K562 (cell line): ENCODE measurements at regions not wholly inside any gene's neighbourhood (a gene's known extent, or its start where the extent isn't known, plus 50 kb on each side); places are given as distances from the start of the nearest gene placed in this dataset.

Experiments used
- ATAC-seq: fragments of 200-7000 bp; cut with Tn5 transposase; 3 replicates; pipeline ENCODE4 v1.9.1; 2020; ENCODE audit warnings: moderate library complexity
- BruUV-seq: library from RNA; stranded (reverse); fragments of 400-500 nt; replicated peaks from 2 replicates; lab custom pipeline; 2021; lab: Mats Ljungman, UMichigan
- CTCF ChIA-PET: fragments of 300-600 bp; formaldehyde crosslinking; extraction: SDS; loops from one replicate; lab custom pipeline; 2021; ENCODE audit warnings: low intra/inter-chr PET ratio; lab: Yijun Ruan, JAX
- POLR2A ChIA-PET: fragments of 300-600, 350-650 bp; sonication (Branson Sonifier 250); formaldehyde crosslinking; extraction: SDS; loops from one replicate; lab custom pipeline; 2021; ENCODE audit warnings: antibody characterized with exemption, inconsistent platforms; lab: Yijun Ruan, JAX
- DNase-seq, 4 experiments: peaks; one replicate each; pipeline versions ENCODE4 v3.0.0 to v3.0.0-alpha.2; 2011 to 2018; ENCODE audit warnings: low spot score in 3 of 4, mixed read lengths in 3 of 4; ENCODE audit errors: extremely low read depth in 1 of 4
- FAIRE-seq: peaks from 2 replicates; lab custom pipeline; 2011; peaks lifted over from hg19 to GRCh38; lab: Jason Lieb, UNC
- H2AFZ ChIP-seq: 2 replicates; pipeline ENCODE4 v1.6.0; 2011; ENCODE audit warnings: low read depth, low read length, control low read depth, inconsistent platforms
- H3K27ac ChIP-seq: fragments of 200-600 bp; 3 replicates; pipeline ENCODE4 v1.8.0; 2011; ENCODE audit warnings: low read depth, mild to moderate bottlenecking, control low read depth, inconsistent platforms, low read length, moderate library complexity, mixed read lengths; ENCODE audit errors: extremely low read depth
- H3K27me3 ChIP-seq, 2 experiments: fragments of 300-600 bp in 1 of 2; 2 replicates in 1 of 2; 3 replicates in 1 of 2; pipeline versions ENCODE4 v1.6.0 to v1.8.0; 2011; ENCODE audit warnings: inconsistent platforms in 2 of 2, low read length in 2 of 2, mild to moderate bottlenecking in 1 of 2, mixed read lengths in 1 of 2, moderate library complexity in 1 of 2; ENCODE audit not compliant: control insufficient read depth in 2 of 2, insufficient read depth in 2 of 2
- H3K36me3 ChIP-seq: fragments of 300-600 bp; 3 replicates; pipeline ENCODE4 v1.8.0; 2011; ENCODE audit warnings: mild to moderate bottlenecking, low read length, inconsistent platforms; ENCODE audit not compliant: control insufficient read depth, insufficient read depth
- H3K4me1 ChIP-seq, 2 experiments: fragments of 200-600 bp in 1 of 2; replicated peaks in 1 of 2; 2 replicates in 1 of 2; 3 replicates in 1 of 2; pipeline versions ENCODE4 v1.5.1 to v1.8.0; 2011; ENCODE audit warnings: inconsistent platforms in 2 of 2, low read length in 2 of 2, mild to moderate bottlenecking in 1 of 2, mixed read lengths in 1 of 2, moderate library complexity in 1 of 2; ENCODE audit not compliant: control insufficient read depth in 2 of 2, insufficient read depth in 2 of 2
- H3K4me2 ChIP-seq: 2 replicates; pipeline ENCODE4 v1.6.1; 2011; ENCODE audit warnings: low read length, control low read depth, inconsistent platforms, mixed read lengths; ENCODE audit not compliant: insufficient read depth
- H3K4me3 ChIP-seq: fragments of 200-600 bp; sonication (generic), shearing (Covaris generic); 2 replicates; pipeline ENCODE4 v1.5.1; 2016; ENCODE audit warnings: control low read depth, inconsistent platforms
- H3K79me2 ChIP-seq: fragments of 200-600 bp; 3 replicates; pipeline ENCODE4 v1.8.0; 2011; ENCODE audit warnings: low read length, inconsistent platforms; ENCODE audit not compliant: control insufficient read depth, insufficient read depth
- H3K9ac ChIP-seq, 2 experiments: 2 replicates each; pipeline versions ENCODE4 v1.6.0 to v1.6.1; 2011; ENCODE audit warnings: low read depth in 2 of 2, low read length in 2 of 2, control low read depth in 1 of 2, inconsistent platforms in 1 of 2, mild to moderate bottlenecking in 1 of 2, mixed read lengths in 1 of 2; ENCODE audit not compliant: insufficient read depth in 1 of 2
- H3K9me1 ChIP-seq: one replicate; pipeline ENCODE4 v1.6.0; 2011; ENCODE audit warnings: inconsistent platforms, mild to moderate bottlenecking, low read length, moderate library complexity; ENCODE audit not compliant: control insufficient read depth, insufficient read depth
- H3K9me3 ChIP-seq: replicated peaks from 2 replicates; pipeline ENCODE4 v1.5.1; 2011; ENCODE audit warnings: low read depth, low read length, inconsistent platforms; ENCODE audit not compliant: control insufficient read depth, insufficient read depth
- H4K20me1 ChIP-seq: replicated peaks from 2 replicates; pipeline ENCODE4 v1.6.1; 2011; ENCODE audit warnings: low read length, inconsistent platforms, mixed read lengths; ENCODE audit not compliant: control insufficient read depth, insufficient read depth
- FIP1L1 ChIP-seq: fragments of 200-400 bp; formaldehyde crosslinking; IDR thresholded peaks from 2 replicates; pipeline ENCODE4 v1.6.1; 2018; ENCODE audit warnings: mild to moderate bottlenecking, low read depth, low read length; ENCODE audit not compliant: poor library complexity, severe bottlenecking
- FOS ChIP-seq: IDR thresholded peaks from 3 replicates; pipeline ENCODE4 v1.6.1; 2011; ENCODE audit not compliant: insufficient read length; ENCODE audit errors: extremely low read depth
- HOXB6 ChIP-seq: fragments of 250-450 bp; sonication (Bioruptor Pico); IDR thresholded peaks from 2 replicates; pipeline ENCODE4 v1.5.1; 2022; ENCODE audit warnings: mild to moderate bottlenecking, borderline replicate concordance
- MEF2A ChIP-seq: IDR thresholded peaks from 2 replicates; pipeline ENCODE4 v1.6.1; 2011; ENCODE audit warnings: low read depth, mild to moderate bottlenecking, low read length, moderate library complexity; ENCODE audit not compliant: control insufficient read depth
- NELFE ChIP-seq: IDR thresholded peaks from 2 replicates; pipeline ENCODE4 v1.6.1; 2011; ENCODE audit warnings: mild to moderate bottlenecking; ENCODE audit not compliant: insufficient read depth, insufficient read length
- PHB ChIP-seq: fragments of 250-450 bp; sonication (Bioruptor Pico); IDR thresholded peaks from 2 replicates; pipeline ENCODE4 v1.5.0; 2021
- ZNF232 ChIP-seq: sonication (generic); formaldehyde crosslinking; IDR thresholded peaks from 2 replicates; pipeline ENCODE4 v1.8.0; 2022; ENCODE audit warnings: mild to moderate bottlenecking, missing genetic modification reagents
- WGBS: fragments of 100-300 bp; shearing (Covaris generic); methylation state at CpG from one replicate; pipeline ENCODE4 v1.1.6; 2016; ENCODE audit warnings: low coverage, mixed read lengths; ENCODE audit not compliant: insufficient coverage; ENCODE audit errors: missing lambda C conversion rate; 5-methylcytosine and 5-hydroxymethylcytosine counted together
- in situ Hi-C: fragments of 300-500 bp; cut with MboI; formaldehyde crosslinking; loops from 4 replicates; pipeline ENCODE4 v1.15.0; 2018; ENCODE audit warnings: inconsistent platforms, mixed read lengths
- intact Hi-C: fragments of 100-400 bp; cut with micrococcal nuclease; formaldehyde crosslinking; loops from 2 replicates; pipeline ENCODE4 v1.14.2; 2022
- TF ChIP-seq, protein P1 (sequence below), 2 experiments: fragments of 450-650 bp; formaldehyde crosslinking in 1 of 2; IDR thresholded peaks; 2 replicates each; pipeline versions ENCODE4 v1.4.0 to v1.6.1; 2014 to 2020; ENCODE audit warnings: mild to moderate bottlenecking in 2 of 2, borderline replicate concordance in 1 of 2, low read depth in 1 of 2

GRCh38 chr5:75916144-75916543 is 167.0 kb upstream of the SV2C start:
- H3K27ac ChIP-seq: no peak overlapping the region
- H3K36me3 ChIP-seq: no peaks in the 10 kb centered on the region
- WGBS: 17% methylated on average over 1 of the region's 2 CpGs
- no peaks in the 10 kb centered on the region for H3K9me1 ChIP-seq
- in situ Hi-C loops: no loop called here
- no peak for ATAC-seq
- H3K4me2 ChIP-seq: no peak overlapping the region
- H2AFZ ChIP-seq: no peak overlapping the region
- H3K9me3 ChIP-seq: no peaks in the 10 kb centered on the region
- CTCF ChIA-PET: no interaction called here
- peaks cover 0 to 3% of the 10 kb centered on the region in 2 experiments; a peak in 1 of 5 replicates for H3K27me3 ChIP-seq
- no TSS peak for BruUV-seq
- intact Hi-C loops: no loop called here
- DNase-seq: no peak
- FAIRE-seq: no peak
- POLR2A ChIA-PET: no interaction called here
- H3K4me1 ChIP-seq: no peaks in the 10 kb centered on the region
- no peaks in the 10 kb centered on the region for H3K79me2 ChIP-seq
- no peak overlapping the region for H3K9ac ChIP-seq
- H4K20me1 ChIP-seq: no peaks in the 10 kb centered on the region
- H3K4me3 ChIP-seq: no peak overlapping the region
- no peak for TF ChIP-seq PHB (CRISPR knock-in tag)
- TF ChIP-seq ZNF232 (CRISPR knock-in tag): no peak
- TF ChIP-seq, protein P1, sequence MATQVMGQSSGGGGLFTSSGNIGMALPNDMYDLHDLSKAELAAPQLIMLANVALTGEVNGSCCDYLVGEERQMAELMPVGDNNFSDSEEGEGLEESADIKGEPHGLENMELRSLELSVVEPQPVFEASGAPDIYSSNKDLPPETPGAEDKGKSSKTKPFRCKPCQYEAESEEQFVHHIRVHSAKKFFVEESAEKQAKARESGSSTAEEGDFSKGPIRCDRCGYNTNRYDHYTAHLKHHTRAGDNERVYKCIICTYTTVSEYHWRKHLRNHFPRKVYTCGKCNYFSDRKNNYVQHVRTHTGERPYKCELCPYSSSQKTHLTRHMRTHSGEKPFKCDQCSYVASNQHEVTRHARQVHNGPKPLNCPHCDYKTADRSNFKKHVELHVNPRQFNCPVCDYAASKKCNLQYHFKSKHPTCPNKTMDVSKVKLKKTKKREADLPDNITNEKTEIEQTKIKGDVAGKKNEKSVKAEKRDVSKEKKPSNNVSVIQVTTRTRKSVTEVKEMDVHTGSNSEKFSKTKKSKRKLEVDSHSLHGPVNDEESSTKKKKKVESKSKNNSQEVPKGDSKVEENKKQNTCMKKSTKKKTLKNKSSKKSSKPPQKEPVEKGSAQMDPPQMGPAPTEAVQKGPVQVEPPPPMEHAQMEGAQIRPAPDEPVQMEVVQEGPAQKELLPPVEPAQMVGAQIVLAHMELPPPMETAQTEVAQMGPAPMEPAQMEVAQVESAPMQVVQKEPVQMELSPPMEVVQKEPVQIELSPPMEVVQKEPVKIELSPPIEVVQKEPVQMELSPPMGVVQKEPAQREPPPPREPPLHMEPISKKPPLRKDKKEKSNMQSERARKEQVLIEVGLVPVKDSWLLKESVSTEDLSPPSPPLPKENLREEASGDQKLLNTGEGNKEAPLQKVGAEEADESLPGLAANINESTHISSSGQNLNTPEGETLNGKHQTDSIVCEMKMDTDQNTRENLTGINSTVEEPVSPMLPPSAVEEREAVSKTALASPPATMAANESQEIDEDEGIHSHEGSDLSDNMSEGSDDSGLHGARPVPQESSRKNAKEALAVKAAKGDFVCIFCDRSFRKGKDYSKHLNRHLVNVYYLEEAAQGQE (IDR thresholded peaks at IDR 0.05; ENCODE audit: borderline replicate concordance): no peak
- TF ChIP-seq, protein P1 (CRISPR knock-in tag; IDR thresholded peaks at IDR 0.05; ENCODE audit: low read depth): no peak
- no peak for TF ChIP-seq HOXB6 (CRISPR knock-in tag)
- no peak for TF ChIP-seq FIP1L1
- no peak for TF ChIP-seq MEF2A
- no peak for TF ChIP-seq NELFE
- no peak for TF ChIP-seq FOS
